CD14-positive monocyte (primary cell): ENCODE measurements at regions not wholly inside any gene's neighbourhood (a gene's known extent, or its start where the extent isn't known, plus 50 kb on each side); places are given as distances from the start of the nearest gene placed in this dataset.

Source experiments
- DNase-seq, 3 donors: peaks; one replicate each; pipeline ENCODE4 v3.0.0-alpha.2; 2011 to 2022
- H2AFZ ChIP-seq: 2 replicates; pipeline ENCODE4 v1.6.0; 2012; ENCODE audit warnings: mild to moderate bottlenecking, low read depth, low read length, inconsistent platforms; ENCODE audit not compliant: insufficient read depth, poor library complexity, severe bottlenecking
- H3K27ac ChIP-seq, 2 donors: 1 replicate in 1 of 2; 2 replicates in 1 of 2; pipeline ENCODE4 v1.5.1; 2012 to 2013; ENCODE audit warnings: low read length in 2 of 2, control low read depth in 1 of 2, inconsistent platforms in 1 of 2, low read depth in 1 of 2, mild to moderate bottlenecking in 1 of 2
- H3K27me3 ChIP-seq, 2 donors: one replicate each; pipeline versions ENCODE4 v1.6.0 to v1.6.1; 2011 to 2013; ENCODE audit warnings: low read length in 2 of 2; ENCODE audit not compliant: control insufficient read depth in 2 of 2, insufficient read depth in 2 of 2
- H3K36me3 ChIP-seq, 2 donors: replicated peaks in 1 of 2; 1 replicate in 1 of 2; 2 replicates in 1 of 2; pipeline versions ENCODE4 v1.5.1 to v1.6.1; 2012 to 2013; ENCODE audit warnings: low read length in 2 of 2, control low read depth in 1 of 2, inconsistent platforms in 1 of 2, mild to moderate bottlenecking in 1 of 2; ENCODE audit not compliant: insufficient read depth in 2 of 2, control insufficient read depth in 1 of 2
- H3K4me1 ChIP-seq, 2 donors: 1 replicate in 1 of 2; 2 replicates in 1 of 2; pipeline versions ENCODE4 v1.5.1 to v1.6.1; 2012 to 2013; ENCODE audit warnings: low read length in 2 of 2, control low read depth in 1 of 2, inconsistent platforms in 1 of 2, mild to moderate bottlenecking in 1 of 2, moderate library complexity in 1 of 2; ENCODE audit not compliant: insufficient read depth in 2 of 2, control insufficient read depth in 1 of 2
- H3K4me2 ChIP-seq: replicated peaks from 2 replicates; pipeline ENCODE3; 2012; ENCODE audit warnings: low read length, moderate library complexity, mild to moderate bottlenecking; ENCODE audit not compliant: poor library complexity, severe bottlenecking; ENCODE audit errors: extremely low read depth
- H3K4me3 ChIP-seq, 3 experiments: fragments of 200-600 bp in 1 of 3; sonication (generic) in 1 of 3; replicated peaks in 1 of 3; 1 replicate in 2 of 3; 2 replicates in 1 of 3; pipeline ENCODE4 v1.5.1; 2011 to 2013; ENCODE audit warnings: low read length in 3 of 3, mild to moderate bottlenecking in 3 of 3, control low read depth in 2 of 3, low read depth in 2 of 3, inconsistent platforms in 1 of 3, moderate library complexity in 1 of 3
- H3K79me2 ChIP-seq: 2 replicates; pipeline ENCODE4 v1.6.0; 2012; ENCODE audit warnings: mild to moderate bottlenecking, control low read depth, inconsistent platforms, low read length, moderate library complexity; ENCODE audit not compliant: insufficient read depth
- H3K9ac ChIP-seq: 2 replicates; pipeline ENCODE4 v1.6.0; 2017; ENCODE audit warnings: low read length, mild to moderate bottlenecking; ENCODE audit not compliant: insufficient read depth, poor library complexity, severe bottlenecking
- H3K9me3 ChIP-seq, 2 donors: replicated peaks in 1 of 2; 1 replicate in 1 of 2; 2 replicates in 1 of 2; pipeline versions ENCODE4 v1.5.1 to v1.6.1; 2012 to 2013; ENCODE audit warnings: low read length in 2 of 2, control low read depth in 1 of 2; ENCODE audit not compliant: control insufficient read depth in 1 of 2, insufficient read depth in 1 of 2
- H4K20me1 ChIP-seq: 2 replicates; pipeline ENCODE4 v1.6.0; 2012; ENCODE audit warnings: mild to moderate bottlenecking, low read length, control low read depth, moderate library complexity; ENCODE audit not compliant: insufficient read depth
- H3K27ac Mint-ChIP-seq, 7 donors: one replicate each; pipeline ENCODE4 v1.8.0; 2020; ENCODE audit warnings: mild to moderate bottlenecking in 7 of 7, mixed read lengths in 7 of 7, moderate library complexity in 6 of 7, inconsistent platforms in 2 of 7
- H3K27me3 Mint-ChIP-seq, 3 donors: one replicate each; pipeline ENCODE4 v1.8.0; 2021 to 2022; ENCODE audit warnings: low read depth in 3 of 3, mild to moderate bottlenecking in 3 of 3, mixed read lengths in 3 of 3, moderate library complexity in 3 of 3, inconsistent platforms in 1 of 3
- H3K36me3 Mint-ChIP-seq, 2 donors: one replicate each; pipeline ENCODE4 v1.8.0; 2020; ENCODE audit warnings: mixed read lengths in 2 of 2, inconsistent platforms in 1 of 2, mild to moderate bottlenecking in 1 of 2
- H3K4me1 Mint-ChIP-seq: one replicate; pipeline ENCODE4 v1.8.0; 2020; ENCODE audit warnings: mild to moderate bottlenecking, mixed read lengths
- H3K4me3 Mint-ChIP-seq, 2 donors: one replicate each; pipeline ENCODE4 v1.8.0; 2020; ENCODE audit warnings: mild to moderate bottlenecking in 2 of 2, mixed read lengths in 2 of 2, moderate library complexity in 1 of 2
- H3K9me3 Mint-ChIP-seq, 7 donors: one replicate each; pipeline ENCODE4 v1.8.0; 2020 to 2022; ENCODE audit warnings: mixed read lengths in 7 of 7, mild to moderate bottlenecking in 6 of 7, moderate library complexity in 6 of 7, inconsistent platforms in 2 of 7
- CTCF ChIP-seq: fragments of 200-600 bp; IDR thresholded peaks from one replicate; pipeline ENCODE4 v1.8.0; 2022; ENCODE audit warnings: antibody characterized with exemption, mild to moderate bottlenecking
- WGBS: methylation state at CpG from one replicate; pipeline ENCODE4 v1.1.5; 2013; ENCODE audit warnings: missing lambda C conversion rate; ENCODE audit not compliant: insufficient coverage; 5-methylcytosine and 5-hydroxymethylcytosine counted together
- intact Hi-C, 2 donors: fragments of 100-400 bp; cut with micrococcal nuclease; formaldehyde crosslinking; loops; one replicate each; pipeline versions ENCODE4 v1.15.0 to v1.15.1; 2023

DNA sequence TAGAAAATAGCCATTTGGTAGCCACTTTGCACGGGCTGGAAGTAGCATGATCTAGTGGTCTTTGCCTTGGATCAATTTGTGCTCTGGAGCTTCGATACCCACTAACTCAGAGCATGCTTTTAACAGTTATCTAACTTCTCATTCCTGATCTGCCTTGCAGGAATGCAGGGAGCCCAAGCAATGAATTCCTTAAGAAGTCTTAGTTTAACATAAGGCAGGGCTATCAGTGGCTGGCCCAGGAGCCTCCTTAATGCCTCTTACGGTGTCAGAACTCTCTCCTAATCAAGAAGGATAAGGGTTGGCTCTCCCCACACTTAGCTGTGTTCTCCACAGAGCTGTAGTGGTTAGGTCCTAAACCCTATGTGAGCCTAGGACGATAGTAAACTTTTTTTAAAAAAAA, 95.8 kb upstream of the TBCA start:
- intact Hi-C loops, result no loop called here
- H3K27ac Mint-ChIP-seq, result no peak overlapping the region
- Histone ChIP-seq H3K9me3 (no peaks in the 10 kb centered on the region), H3K27me3 (no peaks in the 10 kb centered on the region), H3K27ac (no peak overlapping the region), H4K20me1 (no peaks in the 10 kb centered on the region), H3K4me2 (no peak overlapping the region), H2AFZ (no peak overlapping the region), H3K79me2 (no peaks in the 10 kb centered on the region), H3K4me3 (no peak overlapping the region), H3K9ac (no peak overlapping the region), H3K36me3 (peaks cover 0 to 12% of the 10 kb centered on the region in 2 donors), H3K4me1 (peaks cover 22 to 39% of the 10 kb centered on the region in 2 donors)
- no peak for DNase-seq
- peaks cover 0 to 1% (median 1%) of the 10 kb centered on the region in 3 donors for H3K27me3 Mint-ChIP-seq
- peaks cover 3 to 7% (median 5%) of the 10 kb centered on the region in 7 donors for H3K9me3 Mint-ChIP-seq
- 100% methylated on average over 3 of the region's 4 CpGs for WGBS
- H3K36me3 Mint-ChIP-seq, result peaks cover 19 to 37% of the 10 kb centered on the region in 2 donors
- H3K4me1 Mint-ChIP-seq, result peaks cover 47% of the 10 kb centered on the region
- no peak for TF ChIP-seq CTCF
- no peak overlapping the region for H3K4me3 Mint-ChIP-seq

- DNase-seq, result no peak
- Mint-ChIP-seq H3K9me3 (peaks cover 4 to 7% (median 5%) of the 10 kb centered on the region in 7 donors), H3K36me3 (peaks cover 19 to 37% of the 10 kb centered on the region in 2 donors), H3K27me3 (peaks cover 0 to 1% (median 1%) of the 10 kb centered on the region in 3 donors), H3K27ac (no peak overlapping the region), H3K4me1 (peaks cover 46% of the 10 kb centered on the region), H3K4me3 (no peak overlapping the region)
- Histone ChIP-seq H3K9ac (no peak overlapping the region), H3K4me1 (peaks cover 22 to 39% of the 10 kb centered on the region in 2 donors), H3K27me3 (no peaks in the 10 kb centered on the region), H3K36me3 (peaks cover 0 to 12% of the 10 kb centered on the region in 2 donors), H3K4me2 (no peak overlapping the region), H3K4me3 (no peak overlapping the region), H3K27ac (no peak overlapping the region), H3K9me3 (no peaks in the 10 kb centered on the region), H3K79me2 (peaks cover 6% of the 10 kb centered on the region), H2AFZ (no peak overlapping the region), H4K20me1 (no peaks in the 10 kb centered on the region)
- intact Hi-C loops, result no loop called here
- WGBS, result 100% methylated on average over 2 of the region's 6 CpGs
- no peak for TF ChIP-seq CTCF
Measured at GRCh38 chr5:77871016-77871415, 94.9 kb upstream of the TBCA start.
